HG03025 (cell line): ENCODE measurements at regions not wholly inside any gene's neighbourhood (a gene's known extent, or its start where the extent isn't known, plus 50 kb on each side); places are given as distances from the start of the nearest gene placed in this dataset.
"Not testable (repeated sequence)": the region's sequence is repeated elsewhere in the genome, so short reads cannot be mapped to it uniquely, and the experiment has no call there.

Source experiments
- ATAC-seq: cut with Tn5 transposase; IDR thresholded peaks from one replicate; pipeline ENCODE4 v1.9.1; 2021; ENCODE audit warnings: mild to moderate bottlenecking, moderate library complexity; ENCODE audit not compliant: unreplicated experiment, low FRiP score

GRCh38 chr13:67439365-67439764 is 209.2 kb upstream of the PCDH9 start:
- ATAC-seq, result no peak

DNA sequence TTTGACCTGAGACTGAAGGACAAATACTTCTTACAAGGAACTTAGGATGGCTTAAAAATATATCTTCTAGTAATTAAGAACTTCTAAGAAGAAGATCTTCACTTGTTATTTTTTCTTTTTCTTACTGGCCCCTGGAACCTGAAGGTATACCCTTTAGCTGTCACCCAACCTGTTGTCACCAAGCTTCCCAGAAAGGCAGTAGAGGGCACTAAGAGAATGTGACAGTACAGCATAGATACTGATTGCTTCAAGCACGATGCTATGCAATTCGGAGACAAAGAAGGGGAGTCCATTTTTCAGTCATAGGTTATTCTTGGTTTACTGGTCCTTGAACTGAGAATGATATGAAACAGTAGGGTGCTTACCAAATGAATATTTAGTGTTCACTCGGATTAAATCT is 208.3 kb upstream of the PCDH9 start:
- no peak for ATAC-seq

- no peak for ATAC-seq
Measured at GRCh38 chr13:67437244-67437643, 207.1 kb upstream of the PCDH9 start.

GRCh38 chr13:67421475-67421874 is 191.3 kb upstream of the PCDH9 start:
- no peak for ATAC-seq

DNA sequence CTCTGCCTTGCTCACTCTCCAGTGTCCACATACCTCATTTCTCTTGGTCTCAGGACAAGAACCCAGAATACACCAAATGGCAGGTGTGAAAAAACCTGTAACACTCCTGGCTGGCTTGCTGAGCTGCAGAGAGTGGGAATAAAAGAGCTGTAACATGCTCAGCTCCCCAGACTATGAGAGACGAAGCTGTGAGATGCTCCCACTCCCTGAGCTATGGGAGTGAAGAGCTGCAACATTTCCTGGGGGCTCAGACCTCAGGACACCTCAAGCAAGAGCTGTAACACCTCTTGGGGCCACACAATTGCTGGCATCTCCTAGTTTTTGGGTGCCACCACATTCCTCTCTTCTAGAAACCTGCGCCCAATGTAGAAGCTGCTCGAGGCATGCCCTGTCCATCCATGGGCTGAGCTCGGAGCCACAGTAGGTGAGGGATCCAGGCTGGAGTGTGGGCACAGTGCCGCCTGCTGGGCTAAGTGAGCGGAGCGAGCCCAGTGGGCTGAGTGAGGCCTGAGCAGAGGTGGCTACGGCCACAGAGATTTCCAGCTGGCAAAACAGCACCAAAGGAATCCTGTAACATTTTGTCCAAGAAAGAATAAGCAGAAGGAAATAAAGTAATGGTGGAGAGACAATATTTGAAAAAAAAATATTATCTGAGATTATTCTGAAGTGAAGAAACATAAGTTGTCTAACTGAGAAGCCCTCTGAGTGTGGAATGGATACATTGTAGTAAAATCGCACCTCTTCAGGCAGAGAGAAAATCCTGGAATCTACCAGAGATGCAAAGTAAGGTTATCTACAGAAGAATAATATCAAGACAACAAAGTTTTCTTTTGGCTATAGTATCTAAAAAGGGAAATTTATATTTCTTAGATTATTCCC is 186.2 kb upstream of the PCDH9 start:
- peak; percentile 84 for ATAC-seq

DNA sequence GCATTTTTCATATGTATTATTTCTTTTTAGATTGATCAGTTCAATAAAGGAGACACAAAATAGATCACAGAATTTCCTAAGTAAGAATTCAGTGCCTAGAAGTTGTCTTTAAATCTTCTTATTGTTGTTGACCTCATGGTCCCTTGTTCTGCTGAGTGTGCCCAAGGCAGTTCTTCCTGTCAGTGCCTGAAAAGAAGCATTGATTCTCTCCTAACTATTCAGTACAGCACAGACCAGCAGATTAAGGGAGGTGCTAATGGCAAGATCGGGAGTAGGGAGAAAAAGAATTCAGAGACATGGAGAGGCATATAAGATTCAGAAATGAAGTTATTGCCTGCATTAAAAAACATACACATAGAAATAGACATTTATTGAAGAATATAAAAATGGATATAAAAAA is 180.5 kb upstream of the PCDH9 start:
- no peak for ATAC-seq

GRCh38 chr13:67408798-67409197 is 178.7 kb upstream of the PCDH9 start:
- ATAC-seq, result no peak

- ATAC-seq, result no peak
Measured at GRCh38 chr13:67402546-67402945, 172.4 kb upstream of the PCDH9 start.

GRCh38 chr13:67395577-67395976 is 165.4 kb upstream of the PCDH9 start:
- ATAC-seq, result no peak

GRCh38 chr13:67392014-67392413 is 161.9 kb upstream of the PCDH9 start:
- ATAC-seq, result no peak

DNA sequence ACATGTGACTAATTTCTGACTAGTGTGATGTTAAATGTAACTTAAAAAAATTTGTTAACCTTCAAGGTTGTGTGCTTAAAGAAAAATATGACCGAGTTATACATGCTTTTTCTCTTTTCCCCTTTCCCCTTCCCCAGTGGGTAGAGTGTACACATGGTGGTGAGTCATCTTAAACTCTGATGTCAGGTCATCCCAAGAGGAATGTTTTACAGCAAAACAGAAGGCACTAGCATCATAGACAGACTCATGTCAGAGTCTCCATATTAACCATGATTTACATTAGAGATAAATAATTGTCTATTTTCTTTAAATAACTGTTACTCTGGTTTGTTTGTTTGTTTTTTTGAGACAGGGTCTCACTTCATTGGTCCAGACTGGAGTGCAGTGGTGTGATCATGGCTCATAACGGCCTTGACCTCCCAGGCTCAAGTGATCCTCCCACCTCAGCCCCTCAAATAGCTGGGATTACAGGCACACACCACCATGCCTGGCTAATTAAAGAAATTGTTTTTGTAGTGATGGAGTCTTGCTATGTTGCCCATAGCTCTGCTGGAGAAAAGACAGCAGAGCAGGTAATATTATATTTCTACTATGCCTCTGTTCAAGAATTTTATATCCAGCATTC is 160.4 kb upstream of the PCDH9 start:
- no peak for ATAC-seq

- no peak for ATAC-seq
Measured at GRCh38 chr13:67389171-67389570, 159.0 kb upstream of the PCDH9 start.

DNA sequence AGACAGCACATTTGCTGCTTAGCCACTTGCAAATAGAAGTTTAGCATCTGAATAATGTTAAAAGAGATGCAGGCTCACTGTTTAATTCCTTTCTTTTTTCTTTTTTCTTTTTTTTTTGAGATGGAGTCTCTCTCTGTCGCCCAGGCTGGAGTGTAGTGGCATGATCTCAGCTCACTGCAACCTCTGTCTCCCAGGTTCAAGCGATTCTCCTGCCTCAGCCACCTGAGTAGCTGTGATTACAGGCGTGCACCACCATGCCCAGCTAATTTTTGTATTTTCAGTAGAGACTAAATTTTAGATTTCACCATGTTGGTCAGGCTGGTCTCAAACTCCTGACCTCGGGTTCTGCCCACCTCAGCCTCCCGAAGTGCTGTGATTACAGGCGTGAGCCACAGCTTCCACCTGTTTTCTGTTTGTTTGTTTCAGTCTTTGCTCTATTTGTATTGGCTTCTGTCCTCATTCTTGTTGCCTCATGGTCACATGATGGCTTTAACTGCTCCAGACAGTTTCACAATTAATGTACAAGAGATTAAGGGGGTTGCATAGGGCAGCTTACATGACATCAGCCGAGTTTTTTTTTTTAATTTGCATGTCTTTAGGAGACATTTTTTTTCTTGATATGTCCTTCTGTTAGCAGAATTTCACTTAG is 153.1 kb upstream of the PCDH9 start:
- not testable (repeated sequence) for ATAC-seq

- no peak for ATAC-seq
Measured at GRCh38 chr13:67377919-67378318, 147.8 kb upstream of the PCDH9 start.

GRCh38 chr13:67374391-67374790 is 144.3 kb upstream of the PCDH9 start:
- no peak for ATAC-seq

DNA sequence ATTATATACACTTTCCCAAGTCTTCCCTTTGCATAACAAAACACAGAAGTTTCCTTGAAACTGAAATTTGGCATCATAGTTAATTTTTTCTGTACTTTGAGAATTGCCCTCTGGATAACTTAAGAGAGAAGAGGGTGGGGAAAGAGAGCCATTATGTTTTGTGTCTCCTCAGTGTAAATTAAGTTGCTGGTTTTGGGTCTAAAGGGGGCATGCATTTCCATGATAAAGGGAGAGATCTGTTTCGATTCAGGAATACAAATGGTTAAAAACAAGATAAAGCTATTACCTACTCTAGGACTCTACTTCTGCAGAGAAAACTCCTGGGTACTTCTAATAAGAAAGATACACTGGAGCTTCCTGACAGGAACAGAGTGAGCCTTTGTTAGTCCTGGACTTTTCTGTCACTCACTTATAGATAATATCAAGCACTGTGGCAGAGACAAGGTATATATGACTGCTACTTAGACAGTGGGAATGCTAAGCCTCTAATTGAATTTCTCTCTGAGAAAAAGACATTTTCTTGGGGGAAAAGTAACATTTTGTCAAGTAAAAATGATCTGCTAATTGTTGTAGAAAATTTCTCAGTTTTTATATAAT is 142.8 kb upstream of the PCDH9 start:
- no peak for ATAC-seq

- ATAC-seq, result no peak
Measured at GRCh38 chr13:67369895-67370660, 139.9 kb upstream of the PCDH9 start.

GRCh38 chr13:67367399-67367798 is 137.3 kb upstream of the PCDH9 start:
- no peak for ATAC-seq

DNA sequence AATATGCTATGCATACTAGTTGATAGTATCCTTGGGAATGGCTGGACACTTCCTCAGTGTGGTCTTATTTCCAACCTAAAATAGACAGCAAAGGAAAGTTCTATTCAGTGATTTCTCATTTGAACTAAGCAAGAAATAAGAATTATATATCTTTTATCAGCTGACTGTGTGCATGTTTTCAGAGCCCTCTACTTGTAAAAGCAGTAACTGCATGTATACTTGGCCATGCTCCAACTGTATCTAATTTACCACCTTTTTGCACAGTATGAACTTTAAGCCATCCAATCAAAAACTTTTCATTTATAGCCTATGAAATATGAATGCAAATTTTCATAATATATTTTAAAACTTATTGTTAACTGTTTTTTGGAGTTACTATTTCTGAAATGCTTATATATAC is 136.4 kb upstream of the PCDH9 start:
- ATAC-seq, result no peak

DNA sequence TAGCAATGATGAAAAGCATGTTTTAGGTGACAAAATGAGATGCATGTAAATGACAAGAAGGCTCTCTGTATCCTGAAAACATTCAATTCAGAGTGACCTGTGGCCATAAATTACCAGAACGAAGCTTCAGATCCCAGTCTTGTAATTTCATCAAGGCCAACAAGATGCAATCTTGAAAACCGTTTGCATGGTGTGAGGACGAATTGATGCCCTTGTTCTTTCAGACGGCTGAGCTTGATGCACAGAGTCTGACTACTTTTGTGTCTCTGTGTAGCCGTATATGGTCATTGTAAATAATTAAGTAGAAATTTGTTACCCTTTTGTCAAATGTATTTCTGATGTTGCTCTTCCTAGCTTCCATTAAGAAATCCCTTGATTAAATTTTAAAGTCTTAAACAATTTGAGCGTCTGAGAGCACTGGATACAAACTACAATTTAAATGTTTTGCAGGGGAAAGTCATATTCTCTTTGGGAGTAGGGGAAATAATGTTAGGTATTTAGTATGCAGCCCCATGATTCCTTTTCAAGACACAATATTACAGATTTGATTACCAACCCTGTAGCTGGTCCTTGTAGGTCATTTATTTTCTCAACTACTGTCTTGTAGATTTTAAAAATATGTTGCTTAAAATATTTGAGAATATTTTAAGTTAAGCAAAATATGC is 125.8 kb upstream of the PCDH9 start:
- no peak for ATAC-seq
